Activated CD8-positive, alpha-beta T cell treated with anti-CD3 and anti-CD28 coated beads for 36 hours (primary cell): ENCODE measurements at regions not wholly inside any gene's neighbourhood (a gene's known extent, or its start where the extent isn't known, plus 50 kb on each side); places are given as distances from the start of the nearest gene placed in this dataset.

Experiments
- ATAC-seq: fragments of 200-7000 bp; cut with Tn5 transposase; one replicate; pipeline ENCODE4 v1.10.0; 2021; ENCODE audit warnings: mild to moderate bottlenecking, moderate library complexity
- CTCF ChIA-PET: fragments of 350-600 bp; sonication (Branson Sonifier 250); formaldehyde crosslinking; loops from one replicate; lab custom pipeline; 2021; ENCODE audit warnings: antibody characterized with exemption; lab: Charles Lee
- POLR2A ChIA-PET: fragments of 350-600 bp; sonication (Branson Sonifier 250); formaldehyde crosslinking; loops from one replicate; lab custom pipeline; 2021; ENCODE audit warnings: antibody characterized with exemption; lab: Charles Lee
- DNase-seq: peaks from one replicate; pipeline ENCODE4 v3.0.0-alpha.2; 2020
- H3K27ac Mint-ChIP-seq: one replicate; pipeline ENCODE4 v1.8.0; 2021; ENCODE audit warnings: mild to moderate bottlenecking, mixed read lengths
- H3K27me3 Mint-ChIP-seq: one replicate; pipeline ENCODE4 v1.8.0; 2021; ENCODE audit warnings: mixed read lengths
- H3K36me3 Mint-ChIP-seq: one replicate; pipeline ENCODE4 v1.8.0; 2021; ENCODE audit warnings: low read depth, mixed read lengths
- H3K4me1 Mint-ChIP-seq: one replicate; pipeline ENCODE4 v1.8.0; 2021; ENCODE audit warnings: low read depth, mixed read lengths
- H3K4me3 Mint-ChIP-seq: one replicate; pipeline ENCODE4 v1.8.0; 2021; ENCODE audit warnings: mild to moderate bottlenecking, moderate library complexity, mixed read lengths
- H3K9me3 Mint-ChIP-seq: one replicate; pipeline ENCODE4 v1.8.0; 2021; ENCODE audit warnings: mixed read lengths
- CTCF ChIP-seq: fragments of 200-600 bp; IDR thresholded peaks from one replicate; pipeline ENCODE4 v1.8.0; 2022; ENCODE audit warnings: antibody characterized with exemption, mild to moderate bottlenecking
- intact Hi-C: fragments of 100-400 bp; cut with micrococcal nuclease; formaldehyde crosslinking; loops from one replicate; pipeline ENCODE4 v1.10.0; 2022

- ATAC-seq = no peak
- CTCF ChIA-PET = no interaction called here
- no peak for TF ChIP-seq CTCF
- H3K4me3 Mint-ChIP-seq = no peak overlapping the region
- H3K4me1 Mint-ChIP-seq = no peaks in the 10 kb centered on the region
- DNase-seq = no peak
- intact Hi-C loops = no loop called here
- peaks cover 3% of the 10 kb centered on the region for H3K9me3 Mint-ChIP-seq
- H3K27me3 Mint-ChIP-seq = no peaks in the 10 kb centered on the region
- no peaks in the 10 kb centered on the region for H3K36me3 Mint-ChIP-seq
- POLR2A ChIA-PET = no interaction called here
- H3K27ac Mint-ChIP-seq = no peak overlapping the region
These were observed 103.4 kb upstream of the RASEF start for GRCh38 chr9:83166372-83166771.

GRCh38 chr9:83155733-83156132 lies 92.8 kb upstream of the RASEF start:
- intact Hi-C loops = no loop called here

GRCh38 chr9:83154821-83155220 lies 91.9 kb upstream of the RASEF start:
- Mint-ChIP-seq H3K9me3 (no peaks in the 10 kb centered on the region), H3K27ac (no peak overlapping the region), H3K27me3 (no peaks in the 10 kb centered on the region), H3K4me1 (no peaks in the 10 kb centered on the region), H3K4me3 (no peak overlapping the region), H3K36me3 (no peaks in the 10 kb centered on the region)
- ATAC-seq (no peak), DNase-seq (no peak)
- intact Hi-C loops = no loop called here
- CTCF ChIA-PET = no interaction called here
- POLR2A ChIA-PET = no interaction called here
- no peak for TF ChIP-seq CTCF

More at GRCh38 chr9:83155733-83156132, 92.8 kb upstream of the RASEF start:
- no peak for TF ChIP-seq CTCF
- Mint-ChIP-seq H3K4me1 (no peaks in the 10 kb centered on the region), H3K27ac (no peak overlapping the region), H3K9me3 (no peaks in the 10 kb centered on the region), H3K4me3 (no peak overlapping the region), H3K27me3 (no peaks in the 10 kb centered on the region), H3K36me3 (no peaks in the 10 kb centered on the region)
- ATAC-seq = no peak
- CTCF ChIA-PET = no interaction called here
- POLR2A ChIA-PET = no interaction called here
- DNase-seq = no peak

GRCh38 chr9:83154087-83154736 lies 91.3 kb upstream of the RASEF start:
- no peaks in the 10 kb centered on the region for H3K27me3 Mint-ChIP-seq
- POLR2A ChIA-PET = no interaction called here

GRCh38 chr9:83153030-83153429 lies 90.1 kb upstream of the RASEF start:
- POLR2A ChIA-PET = no interaction called here
- H3K27me3 Mint-ChIP-seq = no peaks in the 10 kb centered on the region
- H3K9me3 Mint-ChIP-seq = no peaks in the 10 kb centered on the region
- CTCF ChIA-PET = no interaction called here
- TF ChIP-seq CTCF = no peak
- no peak for DNase-seq
- intact Hi-C loops = no loop called here
- H3K4me1 Mint-ChIP-seq = no peaks in the 10 kb centered on the region
- no peaks in the 10 kb centered on the region for H3K36me3 Mint-ChIP-seq
- H3K4me3 Mint-ChIP-seq = no peak overlapping the region
- no peak overlapping the region for H3K27ac Mint-ChIP-seq
- no peak for ATAC-seq

More at GRCh38 chr9:83154087-83154736, 91.3 kb upstream of the RASEF start:
- Mint-ChIP-seq H3K4me3 (no peak overlapping the region), H3K4me1 (no peaks in the 10 kb centered on the region), H3K27ac (no peak overlapping the region), H3K9me3 (no peaks in the 10 kb centered on the region), H3K36me3 (no peaks in the 10 kb centered on the region)
- intact Hi-C loops = no loop called here
- DNase-seq (no peak), ATAC-seq (no peak)
- no peak for TF ChIP-seq CTCF
- CTCF ChIA-PET = no interaction called here
